Heart left ventricle (tissue), 13 donors: ENCODE measurements at regions not wholly inside any gene's neighbourhood (a gene's known extent, or its start where the extent isn't known, plus 50 kb on each side); places are given as distances from the start of the nearest gene placed in this dataset.

Experiments
- POLR2A ChIP-seq, 2 donors: fragments of 450-650 bp; IDR thresholded peaks; one replicate each; pipeline ENCODE4 v1.6.1; 2017; ENCODE audit warnings: antibody characterized with exemption in 2 of 2, mild to moderate bottlenecking in 2 of 2, moderate library complexity in 2 of 2
- TF ChIP-seq, protein P1 (sequence below), 12 donors: fragments of 200-600 bp; sonication (generic) in 4 of 12; IDR thresholded peaks; one replicate each; pipeline versions ENCODE4 v1.5.0 to v1.8.0; 2018 to 2022; ENCODE audit warnings: antibody characterized with exemption in 12 of 12, mild to moderate bottlenecking in 5 of 12
- donor health status: ischemic (EF 13 %, LVEDD 7.1; RV severe dilation, severe dysfunction).
- donor health status: DM: no; HTN: yes; CAD: no.
- donor health status: DM: no; HTN: no; CAD: no.
- donor health status: ischemic (EF 25% LVEDD 6.9; RV normal size, moderate dysfunction).
- donor health status: ischemic (EF 25% LVEDD 5.7; RV mildly dilated, moderate dysfunction).
- donor health status: ischemic (EF 35%, LVEDD 5.7; RV mildly dilated, moderate dysfunction).
- donor health status: nonischemic (EF 11% LVEDD 7.7; RV severe dilation, severe dysfunction).
- donor health status: DM: yes; HTN: yes; CAD: no.
- donor health status: PGD.
- donor health status: ischemic (EF 29% LVEDD 5.4; RV normal size, mild dysfunction).
- donor health status: nonischemic (EF 23%, LVEDD 6.1; RV moderate dilation, normal function).

DNA sequence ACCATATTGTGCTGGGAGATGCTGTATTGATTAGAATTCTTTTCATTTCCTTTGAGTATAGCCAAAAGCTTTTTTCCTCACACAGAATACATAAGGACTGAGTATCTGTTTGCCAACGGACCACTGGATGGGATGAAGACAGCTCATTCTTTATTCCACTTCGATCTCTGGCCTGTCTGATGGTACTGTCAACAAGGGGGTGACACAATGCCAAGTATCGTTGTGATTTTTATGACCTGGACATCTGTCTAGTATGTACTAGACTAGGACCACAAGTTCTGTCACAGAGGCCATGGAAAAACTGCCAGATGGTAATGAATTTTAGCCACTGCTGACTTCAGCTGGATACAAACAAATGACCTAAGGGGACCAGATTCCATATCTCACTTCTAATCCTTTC is 502.7 kb downstream of the SOX5 start:
- TF ChIP-seq, protein P1, sequence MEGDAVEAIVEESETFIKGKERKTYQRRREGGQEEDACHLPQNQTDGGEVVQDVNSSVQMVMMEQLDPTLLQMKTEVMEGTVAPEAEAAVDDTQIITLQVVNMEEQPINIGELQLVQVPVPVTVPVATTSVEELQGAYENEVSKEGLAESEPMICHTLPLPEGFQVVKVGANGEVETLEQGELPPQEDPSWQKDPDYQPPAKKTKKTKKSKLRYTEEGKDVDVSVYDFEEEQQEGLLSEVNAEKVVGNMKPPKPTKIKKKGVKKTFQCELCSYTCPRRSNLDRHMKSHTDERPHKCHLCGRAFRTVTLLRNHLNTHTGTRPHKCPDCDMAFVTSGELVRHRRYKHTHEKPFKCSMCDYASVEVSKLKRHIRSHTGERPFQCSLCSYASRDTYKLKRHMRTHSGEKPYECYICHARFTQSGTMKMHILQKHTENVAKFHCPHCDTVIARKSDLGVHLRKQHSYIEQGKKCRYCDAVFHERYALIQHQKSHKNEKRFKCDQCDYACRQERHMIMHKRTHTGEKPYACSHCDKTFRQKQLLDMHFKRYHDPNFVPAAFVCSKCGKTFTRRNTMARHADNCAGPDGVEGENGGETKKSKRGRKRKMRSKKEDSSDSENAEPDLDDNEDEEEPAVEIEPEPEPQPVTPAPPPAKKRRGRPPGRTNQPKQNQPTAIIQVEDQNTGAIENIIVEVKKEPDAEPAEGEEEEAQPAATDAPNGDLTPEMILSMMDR (IDR thresholded peaks at IDR 0.05): no peak
- TF ChIP-seq POLR2A (IDR thresholded peaks at IDR 0.05): no peak
